Liver (tissue), 3 donors: ENCODE measurements at regions not wholly inside any gene's neighbourhood (a gene's known extent, or its start where the extent isn't known, plus 50 kb on each side); places are given as distances from the start of the nearest gene placed in this dataset.

ENCODE experiments used
- ATF3 ChIP-seq: IDR thresholded peaks from 2 replicates; pipeline ENCODE4 v1.6.1; 2016; ENCODE audit warnings: antibody characterized with exemption
- CTCF ChIP-seq: fragments of 150-350 bp; IDR thresholded peaks from 2 replicates; pipeline ENCODE4 v1.5.1; 2017; ENCODE audit warnings: improper control_type of control experiment, low read depth, low read length; ENCODE audit not compliant: missing input control
- EGR1 ChIP-seq, 2 donors: IDR thresholded peaks; 2 replicates each; pipeline ENCODE4 v1.6.1; 2016 to 2018; ENCODE audit warnings: antibody characterized with exemption in 2 of 2, low read depth in 2 of 2
- FOXA1 ChIP-seq: IDR thresholded peaks from 2 replicates; pipeline ENCODE4 v1.6.1; 2016; ENCODE audit warnings: antibody characterized with exemption
- GABPA ChIP-seq, 2 donors: IDR thresholded peaks in 1 of 2; conservative IDR thresholded peaks in 1 of 2; 2 replicates each; pipeline ENCODE4 v1.6.1; 2016; ENCODE audit warnings: antibody characterized with exemption in 2 of 2, mild to moderate bottlenecking in 1 of 2, moderate library complexity in 1 of 2
- HNF4A ChIP-seq, 2 donors: conservative IDR thresholded peaks; 2 replicates each; pipeline ENCODE4 v1.6.1; 2016; ENCODE audit warnings: antibody characterized with exemption in 2 of 2, mild to moderate bottlenecking in 2 of 2
- NR2F2 ChIP-seq: IDR thresholded peaks from 2 replicates; pipeline ENCODE4 v1.6.1; 2016; ENCODE audit warnings: antibody characterized with exemption
- RAD21 ChIP-seq, 2 donors: IDR thresholded peaks; 2 replicates each; pipeline ENCODE4 v1.6.1; 2016; ENCODE audit warnings: antibody characterized with exemption in 2 of 2, mild to moderate bottlenecking in 2 of 2
- REST ChIP-seq: IDR thresholded peaks from 2 replicates; pipeline ENCODE4 v1.6.1; 2016; ENCODE audit warnings: antibody characterized with exemption, mild to moderate bottlenecking
- SP1 ChIP-seq: IDR thresholded peaks from 2 replicates; pipeline ENCODE4 v1.6.1; 2018; ENCODE audit warnings: antibody characterized with exemption, mild to moderate bottlenecking
- TAF1 ChIP-seq: conservative IDR thresholded peaks from 2 replicates; pipeline ENCODE4 v1.6.1; 2016; ENCODE audit warnings: antibody characterized with exemption, mild to moderate bottlenecking
- YY1 ChIP-seq: IDR thresholded peaks from 2 replicates; pipeline ENCODE4 v1.6.1; 2016; ENCODE audit warnings: antibody characterized with exemption, mild to moderate bottlenecking
- TF ChIP-seq, protein P1 (sequence below): IDR thresholded peaks from 2 replicates; pipeline ENCODE4 v1.6.1; 2016; ENCODE audit warnings: antibody characterized with exemption
- TF ChIP-seq, protein P2 (sequence below): IDR thresholded peaks from 2 replicates; pipeline ENCODE4 v1.6.1; 2016; ENCODE audit warnings: antibody characterized with exemption
- donor health status: healthy.
- donor health status: healthy.

DNA sequence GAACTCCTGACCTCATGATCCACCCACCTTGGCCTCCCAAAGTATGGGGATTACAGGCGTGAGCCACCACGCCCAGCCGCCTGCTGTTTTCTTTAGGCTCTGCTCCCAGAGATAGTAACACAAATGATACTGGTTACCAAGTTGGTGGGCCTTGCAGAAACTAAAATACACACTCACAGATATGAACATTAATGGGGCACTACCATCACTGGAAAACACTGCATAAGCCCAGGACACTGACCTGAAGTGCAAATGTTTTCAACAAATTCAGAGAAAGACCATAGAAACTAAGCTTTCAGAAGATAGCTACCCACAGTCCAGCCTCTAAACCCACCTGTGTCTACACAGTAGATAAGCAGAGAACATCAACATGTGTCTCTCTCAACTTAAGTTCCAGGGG lies 180.5 kb downstream of the FCRL5 start:
- TF ChIP-seq CTCF: no peak
- TF ChIP-seq, protein P1, sequence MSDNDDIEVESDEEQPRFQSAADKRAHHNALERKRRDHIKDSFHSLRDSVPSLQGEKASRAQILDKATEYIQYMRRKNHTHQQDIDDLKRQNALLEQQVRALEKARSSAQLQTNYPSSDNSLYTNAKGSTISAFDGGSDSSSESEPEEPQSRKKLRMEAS: no peak
- no peak for TF ChIP-seq FOXA1
- no peak for TF ChIP-seq GABPA (IDR thresholded peaks at IDR 0.05 in 1 of 2, conservative IDR thresholded peaks at IDR 0.05 in 1 of 2)
- no peak for TF ChIP-seq TAF1
- no peak for TF ChIP-seq RAD21 (IDR thresholded peaks at IDR 0.05)
- no peak for TF ChIP-seq EGR1 (IDR thresholded peaks at IDR 0.05; ENCODE audit: low read depth in 2 of 2)
- TF ChIP-seq HNF4A (conservative IDR thresholded peaks at IDR 0.05): no peak
- no peak for TF ChIP-seq REST
- TF ChIP-seq YY1: no peak
- TF ChIP-seq, protein P2, sequence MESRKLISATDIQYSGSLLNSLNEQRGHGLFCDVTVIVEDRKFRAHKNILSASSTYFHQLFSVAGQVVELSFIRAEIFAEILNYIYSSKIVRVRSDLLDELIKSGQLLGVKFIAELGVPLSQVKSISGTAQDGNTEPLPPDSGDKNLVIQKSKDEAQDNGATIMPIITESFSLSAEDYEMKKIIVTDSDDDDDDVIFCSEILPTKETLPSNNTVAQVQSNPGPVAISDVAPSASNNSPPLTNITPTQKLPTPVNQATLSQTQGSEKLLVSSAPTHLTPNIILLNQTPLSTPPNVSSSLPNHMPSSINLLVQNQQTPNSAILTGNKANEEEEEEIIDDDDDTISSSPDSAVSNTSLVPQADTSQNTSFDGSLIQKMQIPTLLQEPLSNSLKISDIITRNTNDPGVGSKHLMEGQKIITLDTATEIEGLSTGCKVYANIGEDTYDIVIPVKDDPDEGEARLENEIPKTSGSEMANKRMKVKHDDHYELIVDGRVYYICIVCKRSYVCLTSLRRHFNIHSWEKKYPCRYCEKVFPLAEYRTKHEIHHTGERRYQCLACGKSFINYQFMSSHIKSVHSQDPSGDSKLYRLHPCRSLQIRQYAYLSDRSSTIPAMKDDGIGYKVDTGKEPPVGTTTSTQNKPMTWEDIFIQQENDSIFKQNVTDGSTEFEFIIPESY: no peak
- no peak for TF ChIP-seq ATF3
- TF ChIP-seq SP1: no peak
- TF ChIP-seq NR2F2: no peak
